ENCODE measurements at regions not wholly inside any gene's neighbourhood (a gene's known extent, or its start where the extent isn't known, plus 50 kb on each side); places are given as distances from the start of the nearest gene placed in this dataset.

GRCh38 chr13:70894258-70894657 is 786.0 kb upstream of the KLHL1 start:
- TF ChIP-seq CTCF (IDR thresholded peaks at IDR 0.05; ENCODE audit: borderline replicate concordance, extremely low read depth, low read length, poor library complexity, severe bottlenecking) (no peak), EZH2 (IDR thresholded peaks at IDR 0.05; ENCODE audit: borderline replicate concordance, low read depth, low read length, severe bottlenecking) (no peak)

GRCh38 chr13:70893832-70894231 is 785.6 kb upstream of the KLHL1 start:
- no peaks in the 10 kb centered on the region for H3K9me3 ChIP-seq (ENCODE audit: insufficient read depth, low read length, severe bottlenecking)
- H4K20me1 ChIP-seq (ENCODE audit: insufficient read depth, low read length) = no peaks in the 10 kb centered on the region
- ATAC-seq (ENCODE audit: insufficient read depth, low read depth) (no peak), DNase-seq (no peak)
- TF ChIP-seq CTCF (IDR thresholded peaks at IDR 0.05; ENCODE audit: borderline replicate concordance, extremely low read depth, low read length, poor library complexity, severe bottlenecking) (no peak), EZH2 (IDR thresholded peaks at IDR 0.05; ENCODE audit: borderline replicate concordance, low read depth, low read length, severe bottlenecking) (no peak)
- no peaks in the 10 kb centered on the region for H3K79me2 ChIP-seq (ENCODE audit: insufficient read depth, low read length)
- H3K27me3 ChIP-seq (ENCODE audit: insufficient read depth, low read length, poor library complexity) = no peaks in the 10 kb centered on the region
- H2AFZ ChIP-seq (ENCODE audit: low read depth, low read length) = no peak overlapping the region
- no peak overlapping the region for H3K9ac ChIP-seq (ENCODE audit: low read depth, low read length)
- H3K4me1 ChIP-seq (ENCODE audit: insufficient read depth, low read length) = no peaks in the 10 kb centered on the region
- no peak overlapping the region for H3K4me2 ChIP-seq (ENCODE audit: insufficient read depth, low read length)
- H3K36me3 ChIP-seq (ENCODE audit: insufficient read depth, low read length) = no peaks in the 10 kb centered on the region
- no peak overlapping the region for H3K27ac ChIP-seq (ENCODE audit: low read length)
- H3K4me3 ChIP-seq (ENCODE audit: low read depth in 1 of 2, low read length in 2 of 2) = no peak overlapping the region

More at GRCh38 chr13:70894258-70894657, 786.0 kb upstream of the KLHL1 start:
- no peaks in the 10 kb centered on the region for H3K36me3 ChIP-seq (ENCODE audit: insufficient read depth, low read length)
- H3K79me2 ChIP-seq (ENCODE audit: insufficient read depth, low read length) = no peaks in the 10 kb centered on the region
- no peak for DNase-seq
- no peaks in the 10 kb centered on the region for H3K4me1 ChIP-seq (ENCODE audit: insufficient read depth, low read length)
- no peak overlapping the region for H2AFZ ChIP-seq (ENCODE audit: low read depth, low read length)
- no peaks in the 10 kb centered on the region for H3K9me3 ChIP-seq (ENCODE audit: insufficient read depth, low read length, severe bottlenecking)
- ATAC-seq (ENCODE audit: insufficient read depth, low read depth) = no peak
- H3K9ac ChIP-seq (ENCODE audit: low read depth, low read length) = no peak overlapping the region
- H3K27me3 ChIP-seq (ENCODE audit: insufficient read depth, low read length, poor library complexity) = no peaks in the 10 kb centered on the region
- no peaks in the 10 kb centered on the region for H4K20me1 ChIP-seq (ENCODE audit: insufficient read depth, low read length)
- no peak overlapping the region for H3K4me3 ChIP-seq (ENCODE audit: low read depth in 1 of 2, low read length in 2 of 2)
- no peak overlapping the region for H3K27ac ChIP-seq (ENCODE audit: low read length)
- no peak overlapping the region for H3K4me2 ChIP-seq (ENCODE audit: insufficient read depth, low read length)

GRCh38 chr13:70890289-70890688 is 782.0 kb upstream of the KLHL1 start:
- Histone ChIP-seq H3K9ac (ENCODE audit: low read depth, low read length) (no peak overlapping the region), H3K4me1 (ENCODE audit: insufficient read depth, low read length) (no peaks in the 10 kb centered on the region), H3K4me2 (ENCODE audit: insufficient read depth, low read length) (no peak overlapping the region), H3K27ac (ENCODE audit: low read length) (no peak overlapping the region), H4K20me1 (ENCODE audit: insufficient read depth, low read length) (no peaks in the 10 kb centered on the region), H3K9me3 (ENCODE audit: insufficient read depth, low read length, severe bottlenecking) (no peaks in the 10 kb centered on the region), H3K4me3 (ENCODE audit: low read depth in 1 of 2, low read length in 2 of 2) (no peak overlapping the region), H2AFZ (ENCODE audit: low read depth, low read length) (no peak overlapping the region), H3K79me2 (ENCODE audit: insufficient read depth, low read length) (no peaks in the 10 kb centered on the region), H3K27me3 (ENCODE audit: insufficient read depth, low read length, poor library complexity) (no peaks in the 10 kb centered on the region), H3K36me3 (ENCODE audit: insufficient read depth, low read length) (no peaks in the 10 kb centered on the region)
- DNase-seq = no peak
- no peak for ATAC-seq (ENCODE audit: insufficient read depth, low read depth)
- TF ChIP-seq CTCF (IDR thresholded peaks at IDR 0.05; ENCODE audit: borderline replicate concordance, extremely low read depth, low read length, poor library complexity, severe bottlenecking) (no peak), EZH2 (IDR thresholded peaks at IDR 0.05; ENCODE audit: borderline replicate concordance, low read depth, low read length, severe bottlenecking) (no peak)

- H4K20me1 ChIP-seq (ENCODE audit: insufficient read depth, low read length) = no peaks in the 10 kb centered on the region
- no peak overlapping the region for H3K4me2 ChIP-seq (ENCODE audit: insufficient read depth, low read length)
- no peaks in the 10 kb centered on the region for H3K9me3 ChIP-seq (ENCODE audit: insufficient read depth, low read length, severe bottlenecking)
- H2AFZ ChIP-seq (ENCODE audit: low read depth, low read length) = no peak overlapping the region
- H3K9ac ChIP-seq (ENCODE audit: low read depth, low read length) = no peak overlapping the region
- TF ChIP-seq CTCF (IDR thresholded peaks at IDR 0.05; ENCODE audit: borderline replicate concordance, extremely low read depth, low read length, poor library complexity, severe bottlenecking) (no peak), EZH2 (IDR thresholded peaks at IDR 0.05; ENCODE audit: borderline replicate concordance, low read depth, low read length, severe bottlenecking) (no peak)
- H3K36me3 ChIP-seq (ENCODE audit: insufficient read depth, low read length) = no peaks in the 10 kb centered on the region
- no peak overlapping the region for H3K4me3 ChIP-seq (ENCODE audit: low read depth in 1 of 2, low read length in 2 of 2)
- H3K79me2 ChIP-seq (ENCODE audit: insufficient read depth, low read length) = no peaks in the 10 kb centered on the region
- H3K4me1 ChIP-seq (ENCODE audit: insufficient read depth, low read length) = no peaks in the 10 kb centered on the region
- no peaks in the 10 kb centered on the region for H3K27me3 ChIP-seq (ENCODE audit: insufficient read depth, low read length, poor library complexity)
- ATAC-seq (ENCODE audit: insufficient read depth, low read depth) = no peak
- DNase-seq = no peak
- H3K27ac ChIP-seq (ENCODE audit: low read length) = no peak overlapping the region
These were observed 780.9 kb upstream of the KLHL1 start for GRCh38 chr13:70889163-70889562.

Data from DND-41 (cell line).